GM21737 (cell line): ENCODE measurements at regions not wholly inside any gene's neighbourhood (a gene's known extent, or its start where the extent isn't known, plus 50 kb on each side); places are given as distances from the start of the nearest gene placed in this dataset.
"Not testable (repeated sequence)": the region's sequence is repeated elsewhere in the genome, so short reads cannot be mapped to it uniquely, and the experiment has no call there.

ENCODE experiments used
- ATAC-seq: cut with Tn5 transposase; IDR thresholded peaks from one replicate; pipeline ENCODE4 v1.9.1; 2021; ENCODE audit warnings: mild to moderate bottlenecking, moderate library complexity; ENCODE audit not compliant: unreplicated experiment

DNA sequence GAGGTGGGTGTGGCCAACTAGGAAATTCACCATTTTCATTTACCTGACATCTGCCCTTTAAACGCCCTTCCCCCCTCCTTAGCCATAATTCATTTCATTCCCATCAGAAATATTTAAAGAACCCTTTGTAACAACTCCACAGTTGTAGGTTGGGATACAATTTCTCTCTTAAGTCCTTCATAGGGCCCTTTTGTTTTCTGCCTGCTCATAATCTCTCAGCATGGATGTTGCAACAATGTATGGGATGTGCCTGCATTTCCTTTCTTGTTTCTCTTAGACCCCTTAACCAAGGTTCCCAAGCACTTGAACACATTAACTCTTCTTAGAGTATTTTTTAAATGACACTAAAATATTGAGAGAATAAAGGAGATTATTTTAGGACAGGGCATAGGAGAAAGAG lies 51.7 kb upstream of the MYO10 start:
- no peak for ATAC-seq

DNA sequence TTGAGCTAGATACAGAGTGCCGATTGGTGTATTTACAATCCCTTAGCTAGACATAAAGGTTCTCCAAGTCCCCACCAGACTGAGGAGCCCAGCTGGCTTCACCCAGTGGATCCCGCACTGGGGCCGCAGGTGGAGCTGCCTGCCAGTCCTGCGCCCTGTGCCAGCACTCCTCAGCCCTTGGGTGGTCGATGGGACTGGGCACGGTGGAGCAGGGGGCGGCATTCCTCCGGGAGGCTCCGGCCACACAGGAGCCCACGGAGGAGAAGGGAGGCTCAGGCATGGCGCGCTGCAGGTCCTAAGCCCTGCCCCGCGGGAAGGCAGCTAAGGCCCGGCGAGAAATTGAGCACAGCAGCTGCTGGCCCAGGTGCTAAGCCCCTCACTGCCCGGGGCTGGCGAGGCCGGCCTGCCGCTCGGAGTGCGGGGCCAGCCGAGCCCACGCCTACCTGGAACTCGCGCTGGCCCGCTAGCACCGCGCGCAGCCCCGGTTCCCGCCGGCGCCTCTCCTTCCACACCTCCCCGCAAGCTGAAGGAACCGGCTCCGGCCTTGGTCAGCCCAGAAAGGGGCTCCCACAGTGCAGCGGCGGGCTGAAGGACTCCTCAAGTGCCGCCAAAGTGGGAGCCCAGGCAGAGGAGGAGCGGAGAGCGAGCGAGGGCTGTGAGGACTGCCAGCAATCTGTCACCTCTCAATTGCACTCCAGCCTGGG lies 54.9 kb upstream of the MYO10 start:
- not testable (repeated sequence) for ATAC-seq

DNA sequence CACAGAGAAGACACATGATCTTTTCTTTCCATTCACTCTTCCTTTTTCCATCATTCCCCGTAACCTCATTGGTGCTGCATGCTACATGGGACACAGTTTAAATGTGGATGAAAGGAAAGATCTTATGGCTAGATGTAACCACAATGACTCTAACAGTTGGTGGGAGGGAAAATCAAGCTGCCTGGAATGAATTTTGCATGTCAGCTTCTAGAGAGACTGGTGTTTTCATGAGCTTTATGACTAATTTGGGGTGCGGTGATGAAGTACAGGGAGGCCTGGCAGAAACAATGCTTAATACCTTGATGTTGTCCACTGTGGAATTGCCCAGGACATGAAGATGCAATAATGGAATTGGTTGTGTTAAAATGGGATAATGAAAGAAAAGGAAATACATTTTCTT lies 55.9 kb upstream of the MYO10 start:
- ATAC-seq: no peak

DNA sequence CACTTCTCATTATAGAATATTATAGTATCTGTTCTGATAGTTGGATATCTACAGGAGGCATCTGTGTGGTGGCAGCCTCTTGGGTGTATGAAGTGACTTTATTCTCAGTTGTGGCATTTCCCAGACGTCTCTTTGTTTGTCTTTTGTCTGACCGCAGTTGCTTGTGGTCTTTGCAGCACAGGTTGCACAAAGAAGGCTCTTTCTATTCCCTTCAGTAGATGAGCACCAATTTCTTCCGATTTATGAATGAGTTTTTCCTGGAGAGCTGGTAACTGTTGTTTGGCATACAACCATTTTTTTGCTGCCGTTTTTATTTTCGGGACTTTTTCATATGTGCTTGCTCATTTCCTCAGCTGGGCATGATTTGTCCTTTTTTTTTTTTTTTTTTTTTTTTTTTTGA lies 56.4 kb upstream of the MYO10 start:
- no peak for ATAC-seq

DNA sequence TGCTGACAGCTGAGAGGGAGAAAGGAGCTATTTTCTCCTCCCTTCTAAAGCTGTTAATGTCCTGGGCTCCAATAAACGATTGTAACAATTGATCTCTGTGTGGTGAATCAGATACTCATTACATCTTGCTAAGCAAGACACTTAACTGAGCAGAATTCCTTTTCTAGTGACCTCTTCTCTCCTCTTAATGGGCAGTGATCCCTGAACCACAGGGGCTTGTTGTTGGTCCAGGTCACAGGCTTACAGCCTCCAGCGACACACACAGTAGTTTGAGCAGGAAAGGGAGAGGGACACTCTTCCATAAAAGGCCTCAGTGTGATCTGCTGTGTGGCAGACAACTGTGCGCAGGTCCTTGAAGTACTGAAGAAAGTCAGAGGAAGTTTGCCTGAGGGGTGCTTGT lies 58.5 kb upstream of the MYO10 start:
- ATAC-seq: no peak

DNA sequence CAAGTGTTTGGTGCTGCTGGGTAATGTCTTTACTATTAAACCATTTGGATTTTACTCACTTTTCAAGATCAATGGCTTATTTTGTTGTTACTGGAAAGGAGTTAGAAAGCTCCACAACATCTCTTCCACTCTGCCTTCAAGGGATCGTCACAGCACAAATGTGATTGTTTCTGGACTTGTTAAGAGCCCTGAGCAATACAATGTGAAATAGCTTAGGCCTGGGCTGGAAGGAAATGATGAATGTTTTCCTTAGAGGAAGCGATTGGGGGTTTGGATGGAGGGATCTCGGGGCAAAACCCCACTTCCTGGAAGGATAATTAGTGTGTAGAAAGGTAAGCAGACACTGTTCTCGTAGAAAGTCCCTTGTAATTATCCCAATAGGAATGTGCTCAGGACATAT lies 59.3 kb upstream of the MYO10 start:
- no peak for ATAC-seq

DNA sequence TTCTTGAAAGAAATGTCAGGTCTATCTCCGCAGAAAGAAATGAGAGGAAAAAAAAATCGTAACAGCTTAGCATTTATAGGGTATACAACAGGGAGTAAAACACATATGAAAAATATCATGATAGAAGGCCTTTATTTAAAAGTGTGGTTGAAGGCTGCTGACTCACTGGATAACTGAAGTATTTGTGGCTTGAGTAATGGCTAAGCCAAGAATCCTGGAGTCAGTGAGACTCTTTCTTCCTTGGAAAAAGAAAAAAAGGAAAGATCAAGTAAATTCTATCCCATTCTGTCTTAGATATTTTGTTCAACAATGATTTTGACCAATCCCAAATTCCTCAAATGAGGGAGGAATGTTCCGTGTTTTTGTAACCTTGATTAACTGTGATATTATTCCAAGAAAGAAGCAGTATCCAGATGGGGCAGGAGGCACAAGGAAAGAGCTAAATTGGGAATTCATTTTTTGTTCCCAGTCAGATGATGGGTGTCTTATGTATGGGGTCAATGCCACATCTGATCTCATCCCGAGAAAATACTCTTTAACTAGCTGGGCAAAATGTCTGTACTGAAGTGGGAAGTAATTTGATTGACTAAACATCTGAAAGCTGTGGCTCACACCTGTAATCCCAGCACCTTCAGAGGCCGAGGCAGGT lies 64.3 kb upstream of the MYO10 start:
- ATAC-seq: no peak

DNA sequence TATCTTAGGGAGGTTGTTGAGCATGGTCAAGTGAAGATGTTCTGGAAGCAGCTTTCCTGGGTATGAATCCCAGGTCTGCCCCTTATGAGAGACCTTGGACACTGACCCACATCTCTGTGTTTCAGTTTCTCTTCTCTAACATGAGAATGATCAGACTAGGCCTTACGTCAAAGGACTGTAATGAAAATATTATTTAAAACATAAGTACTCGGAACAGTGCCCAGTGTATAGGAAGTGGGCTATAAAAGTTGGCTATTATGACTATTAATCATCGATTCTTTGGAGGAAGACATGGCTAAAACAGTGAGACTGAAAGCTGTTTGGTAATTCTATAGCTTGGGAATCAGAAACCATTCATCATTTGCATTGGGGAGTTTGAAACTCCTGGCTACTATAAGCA lies 65.3 kb upstream of the MYO10 start:
- ATAC-seq: no peak

DNA sequence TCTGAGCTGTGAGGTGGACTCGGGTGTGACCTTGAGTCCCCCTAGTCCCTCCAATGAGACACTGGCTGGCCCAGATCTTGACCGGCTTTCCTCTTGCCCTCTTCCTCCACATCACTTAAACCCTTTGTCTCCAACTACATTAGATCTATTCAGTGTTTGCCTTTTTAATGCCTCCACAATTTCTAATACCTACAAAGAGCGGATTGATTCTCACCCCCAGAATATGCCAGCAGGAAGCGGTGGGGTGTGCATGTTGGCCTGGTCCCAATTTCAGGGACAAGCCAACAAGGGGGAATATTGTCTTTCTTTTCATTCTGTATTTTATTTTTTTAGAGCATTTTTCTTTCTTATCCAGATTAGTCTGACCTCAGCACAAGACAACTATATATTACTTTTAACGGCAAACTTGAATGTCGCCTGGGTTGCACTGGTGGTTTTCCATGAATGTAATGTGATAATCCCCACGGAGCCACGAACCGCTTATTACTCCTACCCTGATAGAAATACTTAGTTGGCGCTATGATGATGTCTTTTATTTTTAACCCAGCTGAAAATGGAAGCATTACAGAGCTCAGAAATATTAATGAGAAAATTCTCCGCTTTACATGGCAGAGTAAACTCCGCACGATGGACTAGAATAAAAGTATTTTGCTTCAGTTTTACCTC lies 68.5 kb upstream of the MYO10 start:
- ATAC-seq: no peak

DNA sequence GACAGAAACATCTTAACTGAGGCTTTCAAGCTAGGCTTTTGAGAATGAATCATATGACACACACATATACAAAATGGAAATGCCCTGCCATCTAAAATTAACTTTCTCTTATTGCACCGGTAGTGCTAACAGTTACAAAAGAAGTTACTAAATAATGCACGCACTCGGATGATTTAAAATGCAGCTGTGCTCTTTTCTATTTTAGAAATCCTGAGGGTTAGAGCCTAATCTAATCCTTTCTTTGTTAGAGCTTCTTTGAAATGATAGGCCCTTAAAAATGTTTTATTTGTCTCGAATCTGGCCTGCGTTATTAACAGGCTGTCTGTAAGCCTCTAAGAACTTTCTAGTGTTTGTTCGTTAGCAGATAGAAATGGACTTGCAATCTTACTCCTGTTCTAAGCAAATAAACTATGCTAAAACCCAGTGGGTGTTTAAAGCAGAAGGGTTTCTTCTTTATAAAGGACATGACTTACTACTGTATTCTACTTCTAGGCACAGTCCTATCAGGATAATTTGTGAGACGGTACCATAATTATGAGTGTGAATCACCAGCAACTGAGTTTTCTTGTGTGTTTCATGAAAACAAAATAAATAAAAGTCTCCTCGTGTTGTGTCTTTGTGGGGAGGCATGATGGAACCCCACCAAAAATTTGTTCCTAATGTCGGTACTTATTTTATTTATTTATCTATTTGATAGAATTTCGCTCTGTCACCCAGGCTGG lies 69.2 kb upstream of the MYO10 start:
- ATAC-seq: no peak

DNA sequence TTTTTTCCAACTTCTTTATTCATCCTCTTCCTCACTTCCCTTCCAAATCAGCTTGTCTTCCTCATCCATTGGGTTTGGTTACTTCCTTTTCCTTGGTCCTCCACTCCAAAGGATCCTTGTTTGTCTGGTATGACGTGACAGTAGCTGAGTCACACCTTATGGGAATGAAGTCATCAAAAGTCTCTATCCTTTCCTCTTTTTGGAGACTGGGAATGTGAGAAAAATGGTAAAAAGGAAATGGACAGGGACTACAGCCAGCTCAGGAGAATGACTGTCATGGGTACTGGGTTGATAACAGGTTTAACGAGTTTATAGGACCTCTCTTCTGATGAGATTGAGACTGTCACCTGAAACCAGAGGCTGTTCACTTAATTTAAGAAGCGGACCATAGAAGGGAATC lies 76.2 kb upstream of the MYO10 start:
- ATAC-seq: no peak

DNA sequence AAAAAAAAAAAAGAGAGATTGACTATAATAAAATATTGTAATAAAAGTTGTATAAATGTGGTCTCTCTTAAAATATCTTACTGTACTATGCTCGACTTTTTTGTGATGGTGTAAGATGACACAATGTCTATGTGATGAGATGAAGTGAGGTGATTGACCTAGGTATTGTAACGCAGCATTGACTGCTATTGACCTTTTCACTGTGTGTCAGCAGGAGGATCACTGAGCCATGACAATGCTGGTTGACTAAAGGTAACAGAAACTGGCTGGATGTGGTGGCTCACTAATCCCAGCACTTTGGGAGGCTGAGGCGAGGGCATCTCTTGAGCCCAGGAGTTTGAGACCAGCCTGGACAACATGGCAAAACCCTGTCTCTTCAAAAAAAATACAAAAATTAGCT lies 78.6 kb upstream of the MYO10 start:
- no peak for ATAC-seq

DNA sequence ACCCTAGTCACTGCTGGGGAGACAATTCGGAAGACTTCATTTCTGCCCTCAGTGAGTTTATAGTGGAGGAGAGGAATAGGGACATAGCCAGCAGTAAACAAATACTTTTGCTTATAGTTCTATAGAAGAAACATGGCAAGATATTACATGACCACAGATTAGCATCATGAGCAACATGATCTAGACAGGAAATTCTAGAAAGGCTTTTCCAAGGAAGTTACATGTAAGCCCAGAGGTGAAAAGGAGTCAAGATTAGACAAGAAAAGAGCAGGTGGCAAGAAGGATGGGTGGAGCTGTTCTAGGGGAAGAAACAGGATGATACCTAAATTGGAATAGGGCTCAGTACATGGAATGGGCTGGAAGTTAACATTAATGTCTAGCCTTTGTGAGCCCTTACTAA lies 82.8 kb upstream of the MYO10 start:
- ATAC-seq: no peak

DNA sequence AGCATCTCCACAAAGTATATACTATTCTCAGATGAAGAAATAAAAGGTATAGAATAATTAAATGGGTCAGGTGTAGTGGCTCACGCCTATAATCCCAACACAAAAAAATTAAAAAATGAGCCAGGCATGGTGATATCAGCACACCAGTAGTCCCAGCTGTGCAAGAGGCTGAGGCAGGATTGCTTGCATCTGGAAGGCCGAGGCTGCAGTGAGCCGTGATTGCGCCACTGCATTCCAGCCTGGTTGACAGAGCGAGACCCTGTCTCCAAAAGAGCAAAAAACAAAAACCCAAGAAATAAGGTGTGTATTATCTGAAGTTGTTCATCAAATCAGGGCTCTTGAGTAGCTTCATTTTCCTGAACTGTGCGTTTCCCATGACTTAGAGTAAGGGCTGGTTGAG lies 83.2 kb upstream of the MYO10 start:
- no peak for ATAC-seq

DNA sequence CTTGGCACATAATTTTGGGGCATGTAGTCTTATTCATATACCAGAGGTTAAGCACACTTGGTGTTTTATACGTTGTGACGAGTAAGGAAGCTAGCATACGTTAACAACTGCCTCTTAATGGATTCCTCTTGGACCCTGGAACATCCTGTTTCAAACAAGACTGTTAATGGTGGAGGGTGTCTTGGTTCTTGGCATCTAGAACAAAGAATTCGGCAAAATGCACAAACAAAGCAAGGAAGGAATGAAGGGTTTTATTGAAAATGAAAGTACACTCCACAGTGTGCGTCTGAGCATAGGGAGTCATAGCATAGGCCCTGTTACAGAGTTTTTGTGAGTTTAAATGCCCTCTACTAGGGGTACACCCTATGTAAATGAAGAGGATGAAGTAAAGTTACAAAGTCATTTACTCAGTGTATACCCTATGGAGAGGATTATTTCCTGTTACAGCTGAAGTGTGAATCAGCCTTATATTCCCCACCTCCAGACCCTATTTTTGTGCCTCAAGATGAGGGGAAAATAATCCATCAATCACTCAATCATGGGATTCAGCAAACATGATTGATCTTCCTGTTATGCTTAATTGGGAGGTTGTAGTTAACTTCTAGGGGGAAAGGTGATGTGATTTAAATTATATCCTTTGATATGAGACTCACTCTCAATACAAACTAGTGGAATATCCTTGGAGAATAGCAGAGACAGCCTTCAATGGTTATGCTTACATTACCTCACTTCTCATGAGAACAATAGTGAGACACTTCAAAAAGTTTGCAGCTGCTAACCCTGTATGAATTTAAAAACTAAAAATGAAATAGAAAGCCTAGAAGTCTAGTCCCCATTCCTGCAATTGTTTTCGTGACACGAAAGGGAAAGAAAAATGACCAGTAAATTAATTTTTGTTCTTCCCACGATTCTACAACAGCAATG lies 84.9 kb upstream of the MYO10 start:
- no peak for ATAC-seq

DNA sequence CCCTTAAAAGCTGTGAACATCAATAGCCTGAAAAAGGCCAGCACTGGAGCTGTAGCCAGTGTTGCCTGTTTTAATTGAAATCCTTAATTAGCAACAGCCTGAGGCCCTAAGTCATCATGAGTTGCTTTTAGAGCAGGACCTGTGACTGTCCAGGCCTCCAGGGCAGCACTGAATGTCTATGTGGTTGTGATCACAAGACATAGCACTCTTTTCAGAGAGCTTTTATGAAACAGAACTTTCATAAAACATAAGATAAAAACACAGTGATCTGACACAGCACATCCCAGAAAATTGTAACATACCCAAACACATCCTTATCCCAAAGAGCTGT lies 85.5 kb upstream of the MYO10 start:
- ATAC-seq: no peak

DNA sequence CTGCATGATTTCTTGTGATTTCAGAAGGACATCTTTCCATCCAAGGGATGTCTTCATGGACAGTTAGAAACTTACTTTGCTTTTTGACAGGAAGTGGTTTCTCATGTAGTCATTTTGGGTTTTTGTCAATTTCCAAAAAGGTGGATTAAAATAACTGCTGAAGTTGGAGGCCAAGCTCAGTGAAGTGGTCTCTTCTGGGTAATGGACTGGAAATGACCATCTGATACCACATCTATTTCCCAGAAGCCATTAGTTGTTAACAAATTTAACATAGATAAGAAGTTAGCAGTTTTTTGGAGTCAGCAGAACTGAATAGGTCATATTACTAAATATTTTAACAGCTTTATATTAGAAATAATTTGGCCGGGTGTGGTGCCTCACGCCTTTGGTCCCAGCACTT lies 86.2 kb upstream of the MYO10 start:
- ATAC-seq: no peak

DNA sequence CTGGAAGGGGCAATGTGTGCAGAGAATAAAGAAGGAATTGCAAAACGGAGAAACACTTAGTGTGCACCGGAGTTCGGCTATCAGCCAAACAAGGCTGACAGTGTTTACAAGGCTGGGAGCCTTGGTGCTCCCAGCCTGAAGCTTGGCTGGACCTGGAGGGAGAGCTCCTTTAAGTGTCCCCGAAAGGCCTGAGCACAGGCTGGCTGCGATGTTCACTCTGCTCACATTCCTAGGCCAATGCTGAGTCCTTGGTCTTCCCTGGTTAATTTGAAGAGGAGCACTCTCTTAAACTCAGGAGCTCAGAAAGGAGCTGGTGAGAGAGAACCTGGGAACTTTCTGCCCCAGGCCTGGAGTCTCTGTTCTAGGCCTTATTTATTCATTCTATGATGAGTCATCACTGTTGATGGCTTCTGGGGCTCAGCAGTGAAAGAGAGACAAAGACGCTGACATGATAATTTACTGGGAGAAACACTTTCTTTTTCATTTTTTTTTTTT lies 88.6 kb upstream of the MYO10 start:
- no peak for ATAC-seq

DNA sequence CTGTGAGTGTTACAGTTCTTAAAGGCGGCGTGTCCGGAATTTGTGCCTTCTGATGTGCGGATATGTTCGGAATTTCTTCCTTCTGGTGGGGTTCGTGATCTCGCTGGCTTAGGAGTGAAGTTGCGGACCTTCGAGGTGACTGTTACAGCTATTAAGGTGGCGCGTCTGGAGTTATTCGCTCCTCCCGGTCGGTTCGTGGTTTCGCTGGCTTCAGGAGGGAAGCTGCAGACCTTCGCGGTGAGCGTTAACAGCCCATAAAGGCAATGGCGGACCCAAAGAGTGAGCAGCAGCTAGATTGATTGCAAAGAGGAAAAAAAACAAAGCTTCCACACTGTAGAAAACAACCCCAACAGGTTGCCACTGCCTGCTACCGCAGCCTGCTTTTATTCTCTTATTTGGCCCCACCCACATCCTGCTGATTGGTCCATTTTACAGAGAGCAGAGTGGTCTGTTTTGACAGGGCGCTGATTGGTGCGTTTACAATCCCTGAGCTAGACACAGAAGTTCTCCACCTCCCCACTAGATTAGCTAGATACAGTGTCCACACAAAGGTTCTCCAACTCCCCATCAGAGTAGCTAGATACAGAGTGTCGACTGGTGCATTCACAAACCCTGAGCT lies 95.7 kb upstream of the MYO10 start:
- not testable (repeated sequence) for ATAC-seq

DNA sequence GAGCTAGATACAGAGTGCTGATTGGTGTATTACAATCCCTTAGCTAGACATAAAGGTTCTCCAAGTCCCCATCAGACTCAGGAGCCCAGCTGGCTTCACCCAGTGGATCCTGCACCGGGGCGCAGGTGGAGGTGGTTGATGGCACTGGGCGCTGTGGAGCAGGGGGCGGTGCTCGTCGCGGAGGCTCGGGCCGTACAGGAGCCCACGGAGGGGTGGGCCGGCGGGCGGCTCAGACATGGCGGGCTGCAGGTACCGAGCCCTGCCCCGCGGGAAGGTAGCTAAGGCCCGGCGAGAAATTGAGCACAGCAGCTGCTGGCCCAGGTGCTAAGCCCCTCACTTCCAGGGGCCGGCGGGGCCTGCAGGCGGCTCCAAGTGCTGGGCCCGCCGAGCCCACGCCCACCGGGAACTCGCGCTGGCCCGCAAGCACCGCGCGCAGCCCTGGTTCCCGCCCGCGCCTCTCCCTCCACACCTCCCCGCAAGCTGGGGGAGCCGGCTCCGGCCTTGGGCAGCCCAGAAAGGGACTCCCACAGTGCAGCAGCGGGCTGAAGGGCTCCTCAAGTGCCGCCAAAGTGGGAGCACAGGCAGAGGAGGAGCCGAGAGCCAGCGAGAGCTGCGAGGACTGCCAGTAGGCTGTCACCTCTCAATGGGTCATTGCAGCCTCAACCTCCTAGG lies 96.4 kb upstream of the MYO10 start:
- not testable (repeated sequence) for ATAC-seq
